GM21786 (cell line): ENCODE measurements at regions not wholly inside any gene's neighbourhood (a gene's known extent, or its start where the extent isn't known, plus 50 kb on each side); places are given as distances from the start of the nearest gene placed in this dataset.

Source experiments
- ATAC-seq: cut with Tn5 transposase; IDR thresholded peaks from one replicate; pipeline ENCODE4 v1.9.1; 2021; ENCODE audit not compliant: unreplicated experiment

GRCh38 chr2:67851956-67852824, 210.6 kb downstream of the C1D start:
- no peak for ATAC-seq

DNA sequence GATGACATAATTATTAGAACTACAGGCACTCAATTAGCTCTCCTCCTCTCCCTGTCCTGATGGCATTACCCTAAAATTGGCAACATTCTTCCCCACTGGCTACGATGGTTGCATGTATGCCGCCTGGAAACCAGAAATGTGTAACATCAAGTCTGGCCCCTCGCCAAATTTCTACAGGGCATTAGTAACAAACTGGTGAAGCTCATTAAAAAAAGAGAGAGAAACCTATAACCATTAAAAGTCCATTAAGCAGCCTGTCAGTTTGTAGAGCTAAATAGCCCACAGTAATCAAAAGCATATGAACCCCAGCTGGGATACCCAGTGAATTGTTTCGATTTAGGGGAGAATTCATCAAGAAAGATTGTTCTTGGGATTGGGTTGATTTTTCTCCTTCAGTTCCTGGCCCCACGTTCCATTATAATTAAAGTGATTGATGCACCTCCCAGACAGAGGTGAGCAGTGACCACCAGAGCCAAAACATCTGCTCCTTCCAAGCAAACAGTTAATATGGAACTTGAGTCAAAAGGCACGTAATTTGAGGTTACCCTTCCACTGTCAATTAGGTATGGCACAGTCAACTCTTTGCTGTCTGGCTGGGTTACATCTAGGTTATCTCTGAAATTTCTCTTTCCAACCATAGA, 208.6 kb downstream of the C1D start:
- ATAC-seq: no peak

DNA sequence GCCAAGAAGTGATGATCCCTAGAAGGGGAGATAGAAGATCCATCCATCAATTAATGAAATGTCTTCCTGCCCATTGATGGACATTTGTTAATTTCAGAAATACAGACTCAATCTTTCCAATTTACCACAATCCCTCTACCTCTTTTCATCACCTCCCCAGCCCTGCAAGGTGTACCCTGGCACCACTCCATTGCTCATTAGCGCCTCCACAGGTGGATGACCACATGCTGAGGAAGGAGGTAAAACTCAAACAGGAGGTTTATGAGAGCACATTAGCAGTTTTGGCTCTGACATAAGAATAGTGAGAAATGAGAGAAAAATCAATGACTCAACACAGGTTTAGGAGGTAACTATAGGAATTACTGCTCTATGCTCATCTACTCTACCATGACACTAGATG, 208.0 kb downstream of the C1D start:
- ATAC-seq: no peak

GRCh38 chr2:67856866-67857265, 205.9 kb downstream of the C1D start:
- ATAC-seq: no peak

DNA sequence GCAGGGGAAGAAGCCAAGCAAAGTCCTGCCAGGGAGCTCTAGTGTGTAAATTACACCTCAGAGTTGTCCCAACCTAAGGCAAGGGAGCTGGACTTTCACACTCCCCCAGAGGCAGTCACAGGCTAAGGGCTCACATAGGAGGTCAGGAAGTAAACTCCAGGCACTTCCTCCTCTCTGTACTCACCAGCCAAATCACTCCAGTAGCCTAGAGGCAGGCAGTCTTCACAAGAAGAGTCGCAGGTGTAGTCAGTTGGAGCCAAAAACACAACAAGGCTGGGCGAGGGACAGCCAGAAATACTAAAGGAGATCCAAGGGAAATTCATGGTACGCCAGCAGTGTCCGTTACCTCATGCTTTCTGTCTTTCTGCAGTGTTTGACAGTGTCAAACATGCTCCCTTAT, 205.0 kb downstream of the C1D start:
- ATAC-seq: no peak

DNA sequence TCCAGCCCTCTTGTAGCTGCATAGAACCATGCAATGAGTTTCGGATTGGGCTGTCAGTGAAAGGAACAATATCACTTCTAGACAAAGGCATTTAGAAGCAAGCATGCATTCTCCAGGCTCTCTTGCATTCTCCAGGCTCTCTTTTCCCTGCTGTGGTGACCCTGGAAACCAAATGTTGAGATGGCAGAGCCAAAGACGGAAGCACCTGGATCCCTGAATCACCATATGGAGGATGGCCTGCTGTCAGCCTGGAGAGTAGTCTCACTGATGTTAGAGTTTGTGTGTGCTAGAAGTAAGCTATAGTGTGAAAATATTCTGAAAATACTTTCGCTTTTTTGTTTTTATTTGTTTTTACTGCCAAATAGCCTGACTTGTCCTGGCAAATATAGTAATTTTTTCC, 203.9 kb downstream of the C1D start:
- ATAC-seq: no peak

GRCh38 chr2:67865917-67866316, 196.9 kb downstream of the C1D start:
- no peak for ATAC-seq

GRCh38 chr2:67867735-67868134, 195.1 kb downstream of the C1D start:
- no peak for ATAC-seq

- ATAC-seq: no peak
These were observed 191.0 kb downstream of the C1D start for GRCh38 chr2:67871686-67872412.

DNA sequence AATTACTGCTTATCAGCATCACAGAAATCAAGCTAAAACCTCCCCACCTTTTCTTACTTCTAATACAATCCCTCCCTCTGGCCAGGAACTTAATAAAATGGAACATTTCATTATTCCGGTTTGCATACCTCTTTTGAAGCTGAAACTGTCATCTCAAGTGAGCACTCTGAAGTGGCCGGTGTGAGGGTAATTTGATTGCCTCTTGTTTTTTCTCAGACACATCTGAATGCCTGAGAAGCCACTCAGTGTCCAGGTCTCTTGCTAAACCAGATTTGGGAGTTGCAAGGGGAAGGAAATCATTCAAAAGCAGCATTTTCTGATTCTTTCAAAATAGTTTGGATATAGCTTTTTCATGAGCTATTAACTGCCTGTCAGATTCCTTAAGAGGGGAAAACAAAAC, 190.3 kb downstream of the C1D start:
- ATAC-seq: no peak

- no peak for ATAC-seq
These were observed 188.9 kb downstream of the C1D start for GRCh38 chr2:67873916-67874315.

GRCh38 chr2:67876176-67876575, 186.6 kb downstream of the C1D start:
- no peak for ATAC-seq

GRCh38 chr2:67877301-67877700, 185.5 kb downstream of the C1D start:
- ATAC-seq: no peak

- no peak for ATAC-seq
These were observed 184.1 kb downstream of the C1D start for GRCh38 chr2:67878743-67879142.

- ATAC-seq: no peak
These were observed 183.1 kb downstream of the C1D start for GRCh38 chr2:67879586-67880290.

- no peak for ATAC-seq
These were observed 182.5 kb downstream of the C1D start for GRCh38 chr2:67880291-67880761.

GRCh38 chr2:67881816-67882215, 181.0 kb downstream of the C1D start:
- no peak for ATAC-seq

DNA sequence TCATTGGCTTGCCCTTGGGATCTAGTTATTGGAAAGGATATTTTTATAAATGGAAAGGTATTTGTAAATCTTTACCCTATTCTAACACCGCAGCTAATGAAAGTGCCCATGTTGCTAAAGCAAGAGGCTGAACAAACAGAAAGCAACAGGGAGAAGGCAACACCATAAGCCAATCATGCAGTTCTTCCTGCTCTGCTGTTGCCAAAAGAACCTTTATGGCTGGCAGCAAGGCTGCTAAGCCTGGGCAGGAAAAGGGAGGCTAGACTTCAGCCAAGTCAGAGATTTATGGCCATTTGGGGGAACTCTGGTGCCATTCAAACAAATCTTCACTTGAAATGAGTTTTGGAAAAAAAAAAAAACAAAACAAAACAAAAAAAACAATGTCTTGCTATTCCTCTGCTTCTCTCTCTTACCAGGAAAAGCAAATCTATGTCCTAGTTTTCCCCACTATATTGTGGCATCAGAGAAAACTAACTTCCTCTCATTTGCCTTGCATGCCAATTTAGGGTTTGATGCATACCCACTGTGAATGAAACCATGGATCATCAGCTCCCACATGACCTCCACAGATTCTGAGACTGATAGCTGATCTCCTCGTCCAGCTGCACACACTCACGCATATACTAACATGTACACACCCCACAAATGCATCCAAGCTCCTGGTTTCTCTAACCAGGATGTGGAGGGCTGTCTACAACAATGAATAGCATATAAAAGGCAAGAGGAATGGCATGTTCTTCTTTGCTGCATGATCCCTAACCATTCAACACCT, 179.3 kb downstream of the C1D start:
- ATAC-seq: no peak

DNA sequence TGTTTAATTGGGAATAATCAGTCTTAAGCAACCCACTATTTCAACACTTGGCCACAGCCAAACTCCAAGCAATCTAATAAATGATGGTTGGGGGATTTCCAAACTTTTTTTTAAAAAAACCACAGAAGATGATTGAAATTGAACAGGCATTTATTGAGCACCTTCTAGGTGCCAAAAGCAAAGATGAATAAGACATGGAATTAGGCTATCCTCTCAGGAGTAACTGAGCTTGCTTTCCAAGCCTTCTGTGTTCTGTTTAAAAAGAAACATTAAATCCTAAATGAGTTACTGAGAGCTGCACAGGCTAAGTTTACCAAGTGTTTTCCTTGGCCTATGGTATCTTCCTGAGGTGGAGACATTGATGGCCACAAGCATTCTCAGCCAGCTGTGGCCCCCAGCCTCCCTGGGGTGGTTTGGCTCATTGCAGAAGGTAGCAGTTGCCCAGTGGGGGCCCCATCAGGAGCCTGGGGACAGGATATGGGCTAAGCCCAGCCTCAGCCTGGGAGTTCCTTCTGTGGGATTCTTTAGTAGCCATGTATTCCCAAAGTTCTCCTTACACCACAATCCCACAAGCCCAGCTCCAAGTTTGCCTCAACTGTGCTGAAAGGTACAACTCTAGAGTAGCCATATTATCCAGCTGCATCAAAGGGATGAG, 174.3 kb downstream of the C1D start:
- ATAC-seq: no peak

GRCh38 chr2:67889056-67889455, 173.7 kb downstream of the C1D start:
- ATAC-seq: no peak
